HG02852 (cell line): ENCODE measurements at regions not wholly inside any gene's neighbourhood (a gene's known extent, or its start where the extent isn't known, plus 50 kb on each side); places are given as distances from the start of the nearest gene placed in this dataset.

Experiments used
- ATAC-seq: cut with Tn5 transposase; IDR thresholded peaks from one replicate; pipeline ENCODE4 v1.9.1; 2021; ENCODE audit warnings: mild to moderate bottlenecking, moderate library complexity; ENCODE audit not compliant: unreplicated experiment

DNA sequence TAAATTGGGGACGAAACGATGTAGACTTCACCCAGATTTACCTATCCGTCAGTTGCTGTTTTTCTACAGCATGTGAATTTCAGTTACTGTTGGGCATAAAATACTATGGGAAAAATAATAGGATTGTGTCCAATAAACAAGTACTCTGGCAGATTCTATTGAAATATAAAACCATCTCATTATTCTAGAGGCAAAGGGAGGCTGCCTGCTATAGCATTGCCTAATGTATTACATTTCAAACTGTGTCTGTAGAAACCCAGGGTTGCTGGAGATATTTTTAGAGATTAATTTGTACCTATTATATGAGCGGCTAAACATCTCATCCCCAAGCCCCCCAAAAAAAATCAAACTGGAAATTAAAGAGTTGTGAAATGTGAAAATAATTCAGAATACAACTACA lies 159.6 kb upstream of the IL12A start:
- no peak for ATAC-seq

DNA sequence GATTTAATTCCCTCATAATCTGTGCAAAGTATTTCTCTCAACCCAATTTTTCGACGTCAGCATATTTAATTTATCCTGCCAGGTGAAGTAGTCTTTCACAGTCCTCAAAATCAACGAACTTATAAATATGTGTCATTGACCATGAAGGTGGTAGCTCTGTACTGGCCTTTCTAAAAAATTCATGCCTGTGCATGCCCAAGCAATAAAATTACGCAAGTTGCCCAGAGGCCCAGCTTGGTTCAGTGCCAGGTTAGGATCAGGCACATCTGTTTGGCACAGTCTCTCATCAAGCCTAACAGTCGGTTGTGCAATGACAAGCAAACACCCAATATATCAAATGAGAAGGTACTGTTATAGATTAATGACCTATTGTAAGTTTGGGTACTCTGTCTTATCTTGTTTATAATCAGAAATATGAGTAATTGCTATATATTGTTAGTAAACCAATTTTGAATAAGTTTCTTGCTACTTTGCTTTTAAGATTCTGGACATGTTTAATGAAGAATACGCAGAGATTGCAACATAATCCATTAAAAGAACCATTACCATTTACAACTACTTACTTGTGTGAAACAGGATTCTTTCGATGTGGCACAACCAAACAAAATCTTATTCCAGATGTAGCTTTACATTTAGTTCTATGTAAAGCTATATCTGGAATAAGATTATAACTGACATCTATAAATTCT lies 159.0 kb upstream of the IL12A start:
- ATAC-seq = no peak

- ATAC-seq = no peak
Observed at GRCh38 chr3:159830523-159831154, 158.0 kb upstream of the IL12A start.

GRCh38 chr3:159831466-159831865 lies 157.2 kb upstream of the IL12A start:
- peak; percentile 54 for ATAC-seq

- ATAC-seq = peak; percentile 92
Observed at GRCh38 chr3:159832024-159832423, 156.6 kb upstream of the IL12A start.

- ATAC-seq = no peak
Observed at GRCh38 chr3:159835126-159835525, 153.5 kb upstream of the IL12A start.

- ATAC-seq = no peak
Observed at GRCh38 chr3:159837725-159838124, 150.9 kb upstream of the IL12A start.

GRCh38 chr3:159838938-159839337 lies 149.7 kb upstream of the IL12A start:
- ATAC-seq = no peak

- ATAC-seq = peak; percentile 47
Observed at GRCh38 chr3:159839561-159840379, 148.9 kb upstream of the IL12A start, which contains the start of gene SCHIP1. TSS of gene SCHIP1 (plus strand) at chr3:159839861.

DNA sequence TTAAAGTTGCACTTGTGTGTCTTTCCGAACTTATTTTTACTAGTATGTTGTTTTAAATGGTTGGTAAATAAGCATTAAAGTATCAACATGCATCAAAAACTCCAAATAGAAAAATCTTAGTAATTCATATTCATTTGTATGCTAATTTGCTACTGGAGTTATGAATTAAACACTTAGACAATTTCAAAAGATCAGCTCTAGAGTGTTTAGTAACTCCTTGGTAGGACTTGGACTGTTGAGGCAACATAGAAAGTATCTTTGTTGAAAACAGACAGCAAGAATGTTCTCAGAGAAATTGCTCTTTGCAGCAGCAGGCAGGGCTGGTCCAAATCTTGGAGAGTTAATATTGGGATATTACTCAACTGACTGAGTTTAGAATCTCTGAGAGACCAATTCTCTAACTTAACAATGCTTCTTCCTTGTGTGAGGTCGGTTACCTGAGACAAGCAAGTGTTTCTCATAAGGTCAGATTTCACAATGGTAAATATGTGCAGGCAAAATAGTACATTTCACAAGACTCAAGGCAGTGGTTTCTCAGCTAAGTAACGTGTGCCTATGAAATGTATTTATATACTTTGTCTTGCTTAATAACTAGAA lies 147.8 kb upstream of the IL12A start:
- no peak for ATAC-seq

DNA sequence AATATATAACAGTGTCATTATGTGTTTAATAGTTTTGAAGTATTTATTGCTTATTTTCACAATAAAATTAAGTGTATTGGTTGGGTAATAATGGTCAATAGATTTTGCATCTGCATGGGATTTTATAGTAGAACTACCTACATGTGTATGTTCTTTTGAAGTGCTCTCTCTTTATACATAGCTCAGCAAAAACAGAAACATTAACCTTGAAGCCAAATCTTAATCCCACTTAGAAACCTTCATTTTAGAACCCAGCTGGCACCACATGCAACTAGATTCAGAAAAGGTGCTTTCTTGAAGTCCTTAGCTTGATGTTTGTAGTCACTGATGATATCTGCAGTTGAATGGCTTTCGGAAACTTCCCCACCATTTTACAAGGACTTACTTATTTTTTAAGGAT lies 146.9 kb upstream of the IL12A start:
- no peak for ATAC-seq

DNA sequence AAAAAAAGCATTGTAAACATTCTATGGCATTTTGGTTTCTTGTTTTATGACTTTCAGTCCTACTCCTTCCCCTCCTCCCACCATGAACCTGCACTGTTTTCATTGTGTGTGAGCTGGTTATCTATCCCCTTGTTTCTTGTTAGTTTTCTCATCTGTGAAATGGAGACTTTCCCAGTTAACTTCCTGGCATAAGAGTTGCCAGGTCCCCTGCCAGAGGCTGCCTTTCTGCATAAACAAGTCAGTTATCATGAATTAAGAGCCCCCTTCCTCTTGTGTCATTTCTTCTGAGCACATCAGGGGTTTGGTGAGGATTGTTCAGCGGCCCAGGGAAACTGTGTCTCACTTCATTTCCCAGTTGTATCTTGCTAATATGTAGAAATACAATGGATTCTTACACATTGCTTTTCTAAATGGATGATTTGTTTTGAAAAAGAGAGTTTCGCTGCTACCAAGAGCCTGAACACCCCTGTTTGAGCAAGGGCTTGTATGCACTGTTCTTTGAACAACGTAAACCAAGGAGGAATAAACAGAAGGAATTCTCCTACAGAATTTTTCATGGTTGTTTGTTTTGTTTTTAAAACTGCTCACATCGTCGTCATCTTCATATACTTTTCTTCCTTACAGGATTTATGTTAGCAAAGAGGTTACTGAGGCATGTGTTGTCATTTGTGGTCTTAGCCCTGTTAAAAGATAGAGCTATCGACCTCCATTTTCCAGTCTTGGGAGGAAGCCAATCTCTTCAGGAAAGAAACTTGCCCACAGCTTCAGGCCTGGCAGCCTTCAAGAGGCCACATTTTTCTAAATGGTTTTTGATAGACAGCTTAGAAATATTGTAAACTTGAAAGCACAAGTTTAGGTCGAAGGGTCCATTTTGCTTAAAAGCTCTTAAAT lies 144.6 kb upstream of the IL12A start:
- ATAC-seq = no peak

DNA sequence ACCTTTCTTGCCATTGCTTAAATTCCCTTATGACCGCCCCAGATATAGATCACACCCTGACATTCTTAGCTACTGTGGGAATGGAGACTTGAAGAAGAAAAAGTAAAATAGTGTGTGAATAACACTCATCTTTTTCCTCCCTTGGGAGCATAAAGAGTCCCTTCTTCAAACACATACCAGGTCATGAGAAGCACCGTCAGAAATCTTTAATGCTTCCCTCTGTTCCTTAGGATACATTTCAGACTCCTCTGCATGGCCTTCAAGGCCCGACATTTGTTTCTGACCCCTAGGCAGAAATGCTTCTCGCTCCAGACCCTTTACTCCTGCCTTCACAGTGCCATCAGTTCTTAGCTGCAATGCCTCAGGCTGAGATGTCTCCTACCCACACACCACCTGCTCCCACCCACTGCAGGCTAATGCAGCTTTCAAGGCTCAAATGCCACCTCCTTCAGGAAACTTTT lies 143.8 kb upstream of the IL12A start:
- ATAC-seq = no peak

- no peak for ATAC-seq
Observed at GRCh38 chr3:159845737-159846136, 142.9 kb upstream of the IL12A start.

DNA sequence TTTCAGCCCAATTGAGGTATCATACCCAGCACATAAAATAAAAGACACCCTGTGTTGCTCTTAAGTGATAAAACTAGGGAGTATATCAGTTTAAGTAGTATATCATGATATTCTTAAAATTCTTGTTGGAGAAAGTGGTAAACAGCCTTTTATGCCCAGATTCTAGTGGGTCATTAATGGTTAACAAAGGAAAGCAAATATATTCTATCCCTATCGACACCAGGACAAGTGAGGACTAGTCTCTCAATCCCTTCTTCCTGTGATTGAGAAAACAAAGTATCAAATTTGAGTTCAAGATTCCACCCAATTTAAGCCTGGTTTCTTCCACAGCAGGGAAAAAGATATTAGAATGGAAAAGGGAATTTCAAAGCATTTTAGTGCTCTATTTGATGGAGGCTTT lies 142.4 kb upstream of the IL12A start:
- no peak for ATAC-seq

GRCh38 chr3:159848348-159849118 lies 140.1 kb upstream of the IL12A start:
- ATAC-seq = no peak

- no peak for ATAC-seq
Observed at GRCh38 chr3:159850481-159850880, 138.2 kb upstream of the IL12A start.

DNA sequence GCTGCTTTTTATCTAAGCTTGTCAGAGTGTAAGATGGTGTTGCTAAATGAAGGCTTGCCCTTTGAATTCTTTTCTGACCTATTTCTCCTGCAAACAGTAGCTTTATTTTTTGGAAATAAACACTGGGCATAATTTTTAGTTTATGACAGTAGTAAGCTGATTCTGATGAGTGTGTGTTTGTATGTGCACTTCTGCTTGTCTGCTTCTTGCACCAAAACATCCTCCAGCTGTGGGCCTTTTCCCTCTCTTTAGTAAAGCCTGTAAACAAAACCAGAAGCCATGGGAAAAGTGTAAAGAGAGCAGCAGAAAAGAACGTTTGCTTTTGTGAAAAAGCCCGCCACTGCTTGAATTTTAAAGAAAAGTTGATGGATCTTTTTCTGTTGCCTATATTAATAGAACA lies 136.4 kb upstream of the IL12A start:
- no peak for ATAC-seq

GRCh38 chr3:159852821-159853505 lies 135.7 kb upstream of the IL12A start:
- ATAC-seq = peak; percentile 39
